ENCODE measurements at regions not wholly inside any gene's neighbourhood (a gene's known extent, or its start where the extent isn't known, plus 50 kb on each side); places are given as distances from the start of the nearest gene placed in this dataset.
"Not testable (repeated sequence)": the region's sequence is repeated elsewhere in the genome, so short reads cannot be mapped to it uniquely, and the experiment has no call there.

- H3K4me1 ChIP-seq (ENCODE audit: control insufficient read depth, extremely low read depth, insufficient read depth, low read length); H3K36me3 ChIP-seq (ENCODE audit: control insufficient read depth, insufficient read depth, low read length); H3K4me3 ChIP-seq (replicated peaks in 1 of 4; ENCODE audit: control extremely low read depth in 1 of 4, insufficient read depth in 1 of 4, low read depth in 3 of 4, low read length in 4 of 4); H2AFZ ChIP-seq (ENCODE audit: low read length); H4K20me1 ChIP-seq (ENCODE audit: control insufficient read depth, extremely low read depth, insufficient read depth, low read length); H3K4me2 ChIP-seq (ENCODE audit: extremely low read depth, insufficient read depth, low read length); H3K27ac ChIP-seq (ENCODE audit: insufficient read depth, low read length); DNase-seq (ENCODE audit: low read depth in 2 of 2); H3K9ac ChIP-seq (ENCODE audit: insufficient read depth, low read length); H3K9me3 ChIP-seq (ENCODE audit: control insufficient read depth, insufficient read depth, low read depth, low read length); H3K27me3 ChIP-seq (ENCODE audit: control insufficient read depth, insufficient read depth, low read length); H3K79me2 ChIP-seq (ENCODE audit: control insufficient read depth, insufficient read depth, low read length): not testable (repeated sequence)
Measured at GRCh38 chr16:16577062-16577461, 198.1 kb downstream of the NPIPA7 start.

GRCh38 chr16:16578701-16579100 is 199.8 kb downstream of the NPIPA7 start:
- H3K4me2 ChIP-seq (ENCODE audit: extremely low read depth, insufficient read depth, low read length) = no peak overlapping the region
- no peaks in the 10 kb centered on the region for H3K79me2 ChIP-seq (ENCODE audit: control insufficient read depth, insufficient read depth, low read length)
- no peak overlapping the region for H3K9ac ChIP-seq (ENCODE audit: insufficient read depth, low read length)
- H3K36me3 ChIP-seq (ENCODE audit: control insufficient read depth, insufficient read depth, low read length) = no peaks in the 10 kb centered on the region
- no peaks in the 10 kb centered on the region for H3K27me3 ChIP-seq (ENCODE audit: control insufficient read depth, insufficient read depth, low read length)
- DNase-seq (ENCODE audit: low read depth in 2 of 2) = no peak
- no peaks in the 10 kb centered on the region for H3K4me1 ChIP-seq (ENCODE audit: control insufficient read depth, extremely low read depth, insufficient read depth, low read length)
- no peak for TF ChIP-seq CTCF (conservative IDR thresholded peaks at IDR 0.05 in 1 of 2, IDR thresholded peaks at IDR 0.05 in 1 of 2; ENCODE audit: low read depth in 1 of 2, low read length in 2 of 2)
- TF ChIP-seq EZH2 (IDR thresholded peaks at IDR 0.05; ENCODE audit: low read length, missing control alignments) = no peak
- no peak overlapping the region for H2AFZ ChIP-seq (ENCODE audit: low read length)
- H4K20me1 ChIP-seq (ENCODE audit: control insufficient read depth, extremely low read depth, insufficient read depth, low read length) = no peaks in the 10 kb centered on the region
- no peaks in the 10 kb centered on the region for H3K9me3 ChIP-seq (ENCODE audit: control insufficient read depth, insufficient read depth, low read depth, low read length)
- H3K4me3 ChIP-seq (replicated peaks in 1 of 4; ENCODE audit: control extremely low read depth in 1 of 4, insufficient read depth in 1 of 4, low read depth in 3 of 4, low read length in 4 of 4) = no peak overlapping the region
- no peak overlapping the region for H3K27ac ChIP-seq (ENCODE audit: insufficient read depth, low read length)

GRCh38 chr16:16582916-16583315 is 204.0 kb downstream of the NPIPA7 start:
- not testable (repeated sequence) for H3K36me3 ChIP-seq (ENCODE audit: control insufficient read depth, insufficient read depth, low read length); H3K4me2 ChIP-seq (ENCODE audit: extremely low read depth, insufficient read depth, low read length); H3K9me3 ChIP-seq (ENCODE audit: control insufficient read depth, insufficient read depth, low read depth, low read length); H3K4me1 ChIP-seq (ENCODE audit: control insufficient read depth, extremely low read depth, insufficient read depth, low read length); H2AFZ ChIP-seq (ENCODE audit: low read length); H4K20me1 ChIP-seq (ENCODE audit: control insufficient read depth, extremely low read depth, insufficient read depth, low read length); H3K9ac ChIP-seq (ENCODE audit: insufficient read depth, low read length); DNase-seq (ENCODE audit: low read depth in 2 of 2); H3K79me2 ChIP-seq (ENCODE audit: control insufficient read depth, insufficient read depth, low read length); H3K4me3 ChIP-seq (replicated peaks in 1 of 4; ENCODE audit: control extremely low read depth in 1 of 4, insufficient read depth in 1 of 4, low read depth in 3 of 4, low read length in 4 of 4); H3K27ac ChIP-seq (ENCODE audit: insufficient read depth, low read length); H3K27me3 ChIP-seq (ENCODE audit: control insufficient read depth, insufficient read depth, low read length)

- not testable (repeated sequence) for DNase-seq (ENCODE audit: low read depth in 2 of 2); H3K4me2 ChIP-seq (ENCODE audit: extremely low read depth, insufficient read depth, low read length); H3K79me2 ChIP-seq (ENCODE audit: control insufficient read depth, insufficient read depth, low read length); H3K27me3 ChIP-seq (ENCODE audit: control insufficient read depth, insufficient read depth, low read length); H3K36me3 ChIP-seq (ENCODE audit: control insufficient read depth, insufficient read depth, low read length); H3K9ac ChIP-seq (ENCODE audit: insufficient read depth, low read length); H4K20me1 ChIP-seq (ENCODE audit: control insufficient read depth, extremely low read depth, insufficient read depth, low read length); H3K27ac ChIP-seq (ENCODE audit: insufficient read depth, low read length); H3K9me3 ChIP-seq (ENCODE audit: control insufficient read depth, insufficient read depth, low read depth, low read length); H2AFZ ChIP-seq (ENCODE audit: low read length); H3K4me1 ChIP-seq (ENCODE audit: control insufficient read depth, extremely low read depth, insufficient read depth, low read length); H3K4me3 ChIP-seq (replicated peaks in 1 of 4; ENCODE audit: control extremely low read depth in 1 of 4, insufficient read depth in 1 of 4, low read depth in 3 of 4, low read length in 4 of 4)
Measured at GRCh38 chr16:16586073-16586651, 207.2 kb downstream of the NPIPA7 start.

GRCh38 chr16:16586969-16587368 is 208.0 kb downstream of the NPIPA7 start:
- H3K4me1 ChIP-seq (ENCODE audit: control insufficient read depth, extremely low read depth, insufficient read depth, low read length); DNase-seq (ENCODE audit: low read depth in 2 of 2); H3K27ac ChIP-seq (ENCODE audit: insufficient read depth, low read length); H3K79me2 ChIP-seq (ENCODE audit: control insufficient read depth, insufficient read depth, low read length); H3K4me3 ChIP-seq (replicated peaks in 1 of 4; ENCODE audit: control extremely low read depth in 1 of 4, insufficient read depth in 1 of 4, low read depth in 3 of 4, low read length in 4 of 4); H3K27me3 ChIP-seq (ENCODE audit: control insufficient read depth, insufficient read depth, low read length); H2AFZ ChIP-seq (ENCODE audit: low read length); H4K20me1 ChIP-seq (ENCODE audit: control insufficient read depth, extremely low read depth, insufficient read depth, low read length); H3K36me3 ChIP-seq (ENCODE audit: control insufficient read depth, insufficient read depth, low read length); H3K4me2 ChIP-seq (ENCODE audit: extremely low read depth, insufficient read depth, low read length); H3K9ac ChIP-seq (ENCODE audit: insufficient read depth, low read length); H3K9me3 ChIP-seq (ENCODE audit: control insufficient read depth, insufficient read depth, low read depth, low read length): not testable (repeated sequence)

GRCh38 chr16:16588436-16588835 is 209.5 kb downstream of the NPIPA7 start:
- H3K4me1 ChIP-seq (ENCODE audit: control insufficient read depth, extremely low read depth, insufficient read depth, low read length); DNase-seq (ENCODE audit: low read depth in 2 of 2); H3K4me2 ChIP-seq (ENCODE audit: extremely low read depth, insufficient read depth, low read length); H3K9ac ChIP-seq (ENCODE audit: insufficient read depth, low read length); H3K27me3 ChIP-seq (ENCODE audit: control insufficient read depth, insufficient read depth, low read length); H3K4me3 ChIP-seq (replicated peaks in 1 of 4; ENCODE audit: control extremely low read depth in 1 of 4, insufficient read depth in 1 of 4, low read depth in 3 of 4, low read length in 4 of 4); H3K36me3 ChIP-seq (ENCODE audit: control insufficient read depth, insufficient read depth, low read length); H3K79me2 ChIP-seq (ENCODE audit: control insufficient read depth, insufficient read depth, low read length); H2AFZ ChIP-seq (ENCODE audit: low read length); H4K20me1 ChIP-seq (ENCODE audit: control insufficient read depth, extremely low read depth, insufficient read depth, low read length); H3K9me3 ChIP-seq (ENCODE audit: control insufficient read depth, insufficient read depth, low read depth, low read length); H3K27ac ChIP-seq (ENCODE audit: insufficient read depth, low read length): not testable (repeated sequence)
